ENCODE measurements at regions not wholly inside any gene's neighbourhood (a gene's known extent, or its start where the extent isn't known, plus 50 kb on each side); places are given as distances from the start of the nearest gene placed in this dataset.
"Not testable (repeated sequence)": the region's sequence is repeated elsewhere in the genome, so short reads cannot be mapped to it uniquely, and the experiment has no call there.

- H3K27ac ChIP-seq, result no peak overlapping the region
- no peaks in the 10 kb centered on the region for H3K36me3 ChIP-seq
- H3K9me3 ChIP-seq, result no peaks in the 10 kb centered on the region
- H3K4me3 ChIP-seq, result no peak overlapping the region
- no peaks in the 10 kb centered on the region for H3K4me1 ChIP-seq
- DNase-seq (ENCODE audit: extremely low spot score in 2 of 2), result no peak
- no peaks in the 10 kb centered on the region for H3K27me3 ChIP-seq
- intact Hi-C loops (cut with DNase I), result no loop called here
- TF ChIP-seq POLR2AphosphoS5 (IDR thresholded peaks at IDR 0.05; ENCODE audit: insufficient read depth in 1 of 2, low read depth in 1 of 2) (no peak), POLR2A (IDR thresholded peaks at IDR 0.05) (no peak), CTCF (IDR thresholded peaks at IDR 0.05) (no peak)
These were observed 392.3 kb downstream of the CCER1 start for GRCh38 chr12:90562671-90563070.

- Histone ChIP-seq H3K36me3 (no peaks in the 10 kb centered on the region), H3K27ac (no peak overlapping the region), H3K9me3 (no peaks in the 10 kb centered on the region), H3K27me3 (no peaks in the 10 kb centered on the region), H3K4me3 (no peak overlapping the region), H3K4me1 (no peaks in the 10 kb centered on the region)
- no peak for TF ChIP-seq POLR2AphosphoS5 (IDR thresholded peaks at IDR 0.05; ENCODE audit: insufficient read depth in 1 of 2, low read depth in 1 of 2)
- TF ChIP-seq POLR2A (IDR thresholded peaks at IDR 0.05), result no peak
- DNase-seq (ENCODE audit: extremely low spot score in 2 of 2), result no peak
- intact Hi-C loops (cut with DNase I), result no loop called here
These were observed 406.4 kb downstream of the CCER1 start for GRCh38 chr12:90548595-90548994.

- Histone ChIP-seq H3K27me3 (no peaks in the 10 kb centered on the region), H3K4me3 (no peak overlapping the region), H3K36me3 (no peaks in the 10 kb centered on the region), H3K9me3 (no peaks in the 10 kb centered on the region), H3K27ac (no peak overlapping the region), H3K4me1 (no peaks in the 10 kb centered on the region)
- TF ChIP-seq POLR2AphosphoS5 (IDR thresholded peaks at IDR 0.05; ENCODE audit: insufficient read depth in 1 of 2, low read depth in 1 of 2), result no peak
- TF ChIP-seq POLR2A (IDR thresholded peaks at IDR 0.05), result no peak
- TF ChIP-seq CTCF (IDR thresholded peaks at IDR 0.05), result no peak
- no peak for DNase-seq (ENCODE audit: extremely low spot score in 2 of 2)
- intact Hi-C loops (cut with DNase I), result no loop called here
These were observed 408.5 kb downstream of the CCER1 start for GRCh38 chr12:90546511-90546910.

GRCh38 chr12:90543841-90544240 is 411.1 kb downstream of the CCER1 start:
- TF ChIP-seq POLR2AphosphoS5 (IDR thresholded peaks at IDR 0.05; ENCODE audit: insufficient read depth in 1 of 2, low read depth in 1 of 2) (no peak), CTCF (IDR thresholded peaks at IDR 0.05) (no peak), POLR2A (IDR thresholded peaks at IDR 0.05) (no peak)
- Histone ChIP-seq H3K9me3 (no peaks in the 10 kb centered on the region), H3K27ac (no peak overlapping the region), H3K4me3 (no peak overlapping the region), H3K4me1 (no peaks in the 10 kb centered on the region), H3K27me3 (no peaks in the 10 kb centered on the region), H3K36me3 (no peaks in the 10 kb centered on the region)
- intact Hi-C loops (cut with DNase I), result no loop called here
- no peak for DNase-seq (ENCODE audit: extremely low spot score in 2 of 2)

- H3K27me3 ChIP-seq, result no peaks in the 10 kb centered on the region
- H3K4me1 ChIP-seq, result no peaks in the 10 kb centered on the region
- H3K4me3 ChIP-seq, result no peak overlapping the region
- H3K36me3 ChIP-seq, result no peaks in the 10 kb centered on the region
- TF ChIP-seq CTCF (IDR thresholded peaks at IDR 0.05), result no peak
- TF ChIP-seq POLR2AphosphoS5 (IDR thresholded peaks at IDR 0.05; ENCODE audit: insufficient read depth in 1 of 2, low read depth in 1 of 2), result no peak
- TF ChIP-seq POLR2A (IDR thresholded peaks at IDR 0.05), result no peak
- intact Hi-C loops (cut with DNase I), result no loop called here
- DNase-seq (ENCODE audit: extremely low spot score in 2 of 2), result no peak
- no peak overlapping the region for H3K27ac ChIP-seq
- no peaks in the 10 kb centered on the region for H3K9me3 ChIP-seq
These were observed 411.6 kb downstream of the CCER1 start for GRCh38 chr12:90543374-90543773.

GRCh38 chr12:90542852-90543251 is 412.1 kb downstream of the CCER1 start:
- H3K9me3 ChIP-seq; H3K4me3 ChIP-seq; H3K27ac ChIP-seq; DNase-seq (ENCODE audit: extremely low spot score in 2 of 2); H3K36me3 ChIP-seq; intact Hi-C loops (cut with DNase I); H3K27me3 ChIP-seq; H3K4me1 ChIP-seq: not testable (repeated sequence)

- H3K4me1 ChIP-seq; H3K27ac ChIP-seq; H3K4me3 ChIP-seq; H3K27me3 ChIP-seq; H3K36me3 ChIP-seq; DNase-seq (ENCODE audit: extremely low spot score in 2 of 2); intact Hi-C loops (cut with DNase I); H3K9me3 ChIP-seq: not testable (repeated sequence)
These were observed 421.1 kb downstream of the CCER1 start for GRCh38 chr12:90533828-90534227.

All from vagina (tissue), 2 donors.